ENCODE measurements at regions not wholly inside any gene's neighbourhood (a gene's known extent, or its start where the extent isn't known, plus 50 kb on each side); places are given as distances from the start of the nearest gene placed in this dataset.

- TF ChIP-seq SUPT20H (IDR thresholded peaks at IDR 0.05; ENCODE audit: borderline replicate concordance, control insufficient read depth, low read depth, low read length) (no peak), HSF1 (IDR thresholded peaks at IDR 0.05; ENCODE audit: low read depth, low read length) (no peak), CUX1 (IDR thresholded peaks at IDR 0.05; ENCODE audit: insufficient replicate concordance, low read depth, low read length) (no peak), STAT1 (conservative IDR thresholded peaks at IDR 0.05) (no peak), TCF7 (IDR thresholded peaks at IDR 0.05; ENCODE audit: borderline replicate concordance) (no peak), NRF1 (conservative IDR thresholded peaks at IDR 0.05; ENCODE audit: low read depth, low read length) (no peak)
These were observed 51.4 kb upstream of the IER3 start (continued) for GRCh38 chr6:30795549-30796293.

Data from GM12878 (cell line).